ENCODE measurements at regions not wholly inside any gene's neighbourhood (a gene's known extent, or its start where the extent isn't known, plus 50 kb on each side); places are given as distances from the start of the nearest gene placed in this dataset.

GRCh38 chr2:18889565-18890332 lies 300.4 kb upstream of the NT5C1B start:
- TF ChIP-seq CTCF (IDR thresholded peaks at IDR 0.05; ENCODE audit: extremely low read depth in 1 of 2, insufficient read depth in 1 of 2, low read depth in 1 of 2, low read length in 2 of 2) (no peak), MAX (IDR thresholded peaks at IDR 0.05; ENCODE audit: insufficient read depth, insufficient read length) (no peak), EZH2 (IDR thresholded peaks at IDR 0.05; ENCODE audit: borderline replicate concordance, low read depth, low read length, severe bottlenecking) (no peak), POLR2A (IDR thresholded peaks at IDR 0.05; ENCODE audit: low read depth, low read length) (no peak)

Measured in endothelial cell of umbilical vein (primary cell).